Caki2 (cell line): ENCODE measurements at regions not wholly inside any gene's neighbourhood (a gene's known extent, or its start where the extent isn't known, plus 50 kb on each side); places are given as distances from the start of the nearest gene placed in this dataset.
"Not testable (repeated sequence)": the region's sequence is repeated elsewhere in the genome, so short reads cannot be mapped to it uniquely, and the experiment has no call there.

Experiments used
- DNase-seq: peaks from one replicate; pipeline ENCODE4 v3.0.0-alpha.2; 2015; ENCODE audit warnings: low read depth
- in situ Hi-C: cut with HindIII; loops from 2 replicates; pipeline ENCODE4 v1.10.0; 2016; ENCODE audit warnings: low sequenced_read_pairs, low pct_unique_long_range_greater_than_20kb, mixed read lengths

- DNase-seq: no peak
- in situ Hi-C loops: no loop called here
Observed at GRCh38 chr1:96095849-96096612, 625.6 kb upstream of the PTBP2 start.

GRCh38 chr1:96096613-96097321 is 624.8 kb upstream of the PTBP2 start:
- no peak for DNase-seq
- in situ Hi-C loops: no loop called here

GRCh38 chr1:96104506-96104905 is 617.1 kb upstream of the PTBP2 start:
- in situ Hi-C loops: no loop called here
- no peak for DNase-seq

- DNase-seq: no peak
- in situ Hi-C loops: no loop called here
Observed at GRCh38 chr1:96104906-96105305, 616.7 kb upstream of the PTBP2 start.

GRCh38 chr1:96116731-96117130 is 604.9 kb upstream of the PTBP2 start:
- no peak for DNase-seq
- in situ Hi-C loops: no loop called here

- DNase-seq: no peak
- in situ Hi-C loops: no loop called here
Observed at GRCh38 chr1:96130432-96130831, 591.2 kb upstream of the PTBP2 start.

- in situ Hi-C loops: no loop called here
- no peak for DNase-seq
Observed at GRCh38 chr1:96144636-96145035, 576.9 kb upstream of the PTBP2 start.

GRCh38 chr1:96145492-96145891 is 576.1 kb upstream of the PTBP2 start:
- DNase-seq: no peak
- in situ Hi-C loops: no loop called here

GRCh38 chr1:96152957-96153356 is 568.6 kb upstream of the PTBP2 start:
- DNase-seq, in situ Hi-C loops: not testable (repeated sequence)

GRCh38 chr1:96157101-96157500 is 564.5 kb upstream of the PTBP2 start:
- in situ Hi-C loops: no loop called here
- DNase-seq: no peak

GRCh38 chr1:96159379-96159778 is 562.2 kb upstream of the PTBP2 start:
- in situ Hi-C loops: no loop called here
- no peak for DNase-seq

- in situ Hi-C loops: no loop called here
- DNase-seq: no peak
Observed at GRCh38 chr1:96164053-96164452, 557.5 kb upstream of the PTBP2 start.

- DNase-seq: no peak
- in situ Hi-C loops: no loop called here
Observed at GRCh38 chr1:96178053-96178452, 543.5 kb upstream of the PTBP2 start.

- DNase-seq: no peak
- in situ Hi-C loops: no loop called here
Observed at GRCh38 chr1:96183485-96183884, 538.1 kb upstream of the PTBP2 start.

GRCh38 chr1:96183928-96184327 is 537.7 kb upstream of the PTBP2 start:
- no peak for DNase-seq

GRCh38 chr1:96185181-96185580 is 536.4 kb upstream of the PTBP2 start:
- in situ Hi-C loops: no loop called here
- DNase-seq: no peak

More at GRCh38 chr1:96183928-96184327, 537.7 kb upstream of the PTBP2 start:
- in situ Hi-C loops: no loop called here

GRCh38 chr1:96187020-96187419 is 534.6 kb upstream of the PTBP2 start:
- in situ Hi-C loops: no loop called here
- no peak for DNase-seq

- no peak for DNase-seq
- in situ Hi-C loops: no loop called here
Observed at GRCh38 chr1:96191165-96191564, 530.4 kb upstream of the PTBP2 start.

GRCh38 chr1:96206451-96206850 is 515.1 kb upstream of the PTBP2 start:
- in situ Hi-C loops: no loop called here
- DNase-seq: no peak

GRCh38 chr1:96207936-96208335 is 513.6 kb upstream of the PTBP2 start:
- no peak for DNase-seq
- in situ Hi-C loops: no loop called here
